NCI-H2171 (cell line): ENCODE measurements at regions not wholly inside any gene's neighbourhood (a gene's known extent, or its start where the extent isn't known, plus 50 kb on each side); places are given as distances from the start of the nearest gene placed in this dataset.

Experiments used
- DNase-seq: peaks from one replicate; lab custom pipeline; 2025; lab: John Stamatoyannopoulos, UW

DNA sequence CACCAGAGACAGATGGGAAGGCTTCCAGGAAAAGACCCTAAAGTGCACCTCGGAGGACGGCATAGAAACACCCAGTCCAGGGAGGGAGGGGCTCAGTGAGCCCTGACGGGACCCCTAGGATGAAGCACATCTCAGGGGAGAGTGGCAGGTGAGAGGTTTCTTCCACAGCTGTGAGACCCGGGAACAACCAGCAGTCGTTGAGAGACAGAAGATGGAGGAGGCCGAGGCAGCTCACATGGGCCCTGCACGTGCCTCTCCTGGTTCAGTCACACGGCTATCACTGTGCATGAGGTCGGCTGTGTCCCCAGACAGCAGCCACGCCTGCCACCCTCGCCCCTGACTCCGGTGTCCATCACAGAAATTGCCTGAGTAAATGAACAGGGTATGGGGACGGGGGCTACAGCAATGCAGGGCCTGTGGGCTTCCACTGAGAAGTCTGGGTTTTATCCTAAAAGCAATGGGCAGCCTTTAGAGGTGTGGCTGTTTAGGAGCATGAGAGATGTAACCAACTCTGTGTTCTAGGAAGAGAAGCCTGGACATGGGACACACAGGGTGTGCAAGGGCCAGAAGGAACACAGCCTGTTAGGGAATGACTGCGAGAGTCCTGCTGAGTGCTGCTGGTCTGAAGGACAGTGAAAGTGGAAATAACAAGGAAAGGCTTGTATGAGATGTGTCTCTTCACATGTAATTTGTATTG is 102.0 kb downstream of the TMEM18 start:
- DNase-seq = no peak

GRCh38 chr2:573805-574392 is 103.3 kb downstream of the TMEM18 start:
- DNase-seq = no peak

DNA sequence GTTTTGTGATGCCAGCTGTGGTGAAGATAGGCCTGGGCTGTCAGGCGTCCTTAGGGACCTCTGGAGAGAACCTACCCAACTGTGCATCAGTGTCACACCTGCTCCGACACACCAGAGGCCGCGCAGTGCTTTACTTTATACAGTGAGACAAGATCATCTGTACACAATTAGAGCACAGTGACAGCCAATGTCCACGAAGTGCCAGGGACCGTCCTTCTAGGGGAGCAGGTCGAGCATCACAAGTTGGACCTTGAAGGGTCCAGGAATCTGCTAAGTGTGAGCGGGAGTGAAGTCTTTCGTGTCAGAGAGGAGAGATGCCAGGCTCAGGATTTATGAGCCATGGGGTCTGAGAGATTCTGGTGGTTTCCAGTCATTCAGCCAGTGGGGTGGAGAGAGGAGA is 104.2 kb downstream of the TMEM18 start:
- DNase-seq = no peak

DNA sequence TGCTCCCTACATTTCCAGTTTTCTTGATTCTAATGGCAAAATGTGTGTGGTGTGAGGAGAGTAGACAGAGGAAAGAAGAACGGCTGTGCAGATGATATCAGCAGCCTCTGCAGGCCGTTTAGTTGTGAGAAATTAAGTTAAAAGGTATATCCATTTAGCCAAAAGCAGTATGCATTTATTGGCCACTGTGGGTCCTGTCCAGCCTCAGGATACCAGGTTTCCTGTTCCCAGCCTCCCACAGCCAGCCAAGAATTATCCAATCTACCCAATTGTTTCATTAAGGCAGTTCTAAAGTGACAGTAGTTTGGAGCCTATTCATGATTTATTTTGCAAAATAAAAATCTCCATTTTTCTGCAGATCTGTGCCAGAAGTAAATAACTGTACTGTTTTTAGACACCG is 107.5 kb downstream of the TMEM18 start:
- DNase-seq = no peak

- DNase-seq = no peak
Measured at GRCh38 chr2:568639-569235, 108.5 kb downstream of the TMEM18 start.

DNA sequence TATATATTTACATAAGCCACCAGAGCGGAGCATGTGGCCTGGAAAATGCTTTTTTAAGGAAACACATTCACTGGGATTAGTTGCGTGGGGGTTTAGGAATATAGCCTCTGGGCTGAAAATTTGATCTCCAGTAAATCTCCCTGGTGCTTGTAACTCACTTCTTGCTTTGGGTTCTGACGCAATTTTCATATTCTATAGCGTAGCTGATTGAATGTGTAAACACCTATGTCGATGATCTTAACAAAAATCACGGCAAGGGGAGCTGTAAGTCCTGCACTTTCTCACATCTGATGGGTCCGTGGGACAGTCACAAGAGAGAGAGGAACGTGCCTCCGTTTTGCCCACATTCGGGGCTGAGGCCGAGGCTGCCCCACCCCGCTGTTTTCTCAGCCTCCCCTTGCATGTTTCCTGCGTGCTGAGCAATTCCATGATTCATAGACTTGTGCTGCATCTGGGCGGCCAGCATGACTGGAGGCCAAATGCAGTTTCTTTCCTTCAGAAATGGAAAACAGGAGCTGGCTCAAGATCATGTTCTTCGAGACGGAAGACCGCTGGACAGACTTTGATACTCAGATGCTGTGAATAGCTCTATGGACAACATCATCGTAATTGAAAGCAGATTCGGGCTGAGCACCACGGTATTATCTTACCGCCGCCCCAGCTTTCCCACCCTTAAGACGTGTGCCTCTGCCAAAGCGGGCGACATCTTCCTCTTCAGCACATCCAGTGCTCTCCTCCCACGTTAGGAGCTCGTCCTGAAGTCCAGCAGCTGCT is 109.2 kb downstream of the TMEM18 start:
- no peak for DNase-seq

DNA sequence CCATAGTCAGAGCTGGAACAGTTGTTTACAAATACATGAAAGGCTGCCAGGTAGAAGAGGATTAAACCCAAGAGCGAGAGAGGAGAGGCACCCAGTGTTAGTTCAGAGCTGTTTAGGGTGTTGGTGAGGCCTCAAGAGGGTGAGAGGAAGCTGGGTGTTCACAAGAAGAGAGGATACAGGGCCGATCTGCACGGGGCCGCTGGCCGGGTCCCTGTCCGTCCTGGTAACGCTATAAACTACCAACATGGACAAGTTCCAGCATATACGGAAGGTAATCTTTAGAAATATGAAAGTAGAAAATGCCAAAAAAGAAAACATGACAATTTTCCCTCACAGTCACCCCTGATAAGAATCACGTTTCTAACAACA is 109.7 kb downstream of the TMEM18 start:
- DNase-seq = no peak

GRCh38 chr2:566379-567313 is 110.6 kb downstream of the TMEM18 start:
- no peak for DNase-seq

DNA sequence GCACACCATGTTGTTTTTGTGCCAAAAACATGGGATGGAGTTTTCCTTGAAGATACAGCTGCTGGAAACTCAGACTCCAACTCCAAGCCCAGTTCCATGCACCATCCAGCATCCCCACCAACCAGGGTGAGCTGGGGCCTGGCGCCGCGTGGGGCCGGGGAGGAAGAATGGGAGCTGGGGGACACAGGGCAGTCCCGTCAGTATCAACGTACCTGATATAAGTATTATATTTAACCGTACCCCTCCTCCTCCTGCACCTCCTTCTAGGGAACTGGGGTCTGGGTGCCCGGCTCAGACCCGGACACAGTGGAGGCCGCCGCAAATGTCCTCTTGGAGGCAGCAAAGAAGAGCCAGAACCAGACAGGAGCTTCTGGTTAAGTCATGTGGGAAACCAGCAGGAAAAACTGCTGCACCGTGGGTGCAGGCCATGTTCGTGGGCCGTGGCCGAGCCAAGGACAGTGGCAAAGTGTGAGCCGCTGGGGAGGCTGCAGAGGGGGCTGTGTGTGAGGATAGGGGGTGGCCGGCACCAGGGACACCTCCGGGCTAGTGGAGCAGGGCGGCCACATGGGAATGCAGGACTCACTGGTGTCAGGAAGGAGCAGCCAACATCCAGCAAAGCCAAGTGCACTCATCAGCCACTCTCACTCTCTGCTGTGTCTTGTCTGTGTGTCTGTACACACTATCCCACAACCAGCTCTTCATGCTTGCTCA is 112.6 kb downstream of the TMEM18 start:
- DNase-seq = no peak

DNA sequence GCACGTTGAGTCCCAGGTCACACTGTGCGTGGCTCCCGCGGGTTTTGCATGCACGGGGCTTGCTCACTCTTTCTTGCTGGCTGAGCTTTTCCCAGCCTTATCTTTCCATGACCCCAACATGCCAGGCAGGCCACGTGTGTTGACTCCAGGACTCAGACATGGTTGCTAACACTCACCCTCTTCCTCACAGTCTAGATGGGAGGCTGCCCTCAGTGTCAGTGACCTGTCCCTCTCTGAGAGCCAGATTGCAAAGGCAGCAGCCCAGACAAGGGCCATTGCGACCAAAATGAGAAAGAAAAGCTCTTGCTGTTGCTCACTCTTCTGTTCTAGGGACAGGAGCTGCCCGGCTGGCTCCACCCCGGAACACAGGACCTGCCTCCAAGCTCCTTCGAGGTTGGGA is 113.7 kb downstream of the TMEM18 start:
- DNase-seq = no peak

DNA sequence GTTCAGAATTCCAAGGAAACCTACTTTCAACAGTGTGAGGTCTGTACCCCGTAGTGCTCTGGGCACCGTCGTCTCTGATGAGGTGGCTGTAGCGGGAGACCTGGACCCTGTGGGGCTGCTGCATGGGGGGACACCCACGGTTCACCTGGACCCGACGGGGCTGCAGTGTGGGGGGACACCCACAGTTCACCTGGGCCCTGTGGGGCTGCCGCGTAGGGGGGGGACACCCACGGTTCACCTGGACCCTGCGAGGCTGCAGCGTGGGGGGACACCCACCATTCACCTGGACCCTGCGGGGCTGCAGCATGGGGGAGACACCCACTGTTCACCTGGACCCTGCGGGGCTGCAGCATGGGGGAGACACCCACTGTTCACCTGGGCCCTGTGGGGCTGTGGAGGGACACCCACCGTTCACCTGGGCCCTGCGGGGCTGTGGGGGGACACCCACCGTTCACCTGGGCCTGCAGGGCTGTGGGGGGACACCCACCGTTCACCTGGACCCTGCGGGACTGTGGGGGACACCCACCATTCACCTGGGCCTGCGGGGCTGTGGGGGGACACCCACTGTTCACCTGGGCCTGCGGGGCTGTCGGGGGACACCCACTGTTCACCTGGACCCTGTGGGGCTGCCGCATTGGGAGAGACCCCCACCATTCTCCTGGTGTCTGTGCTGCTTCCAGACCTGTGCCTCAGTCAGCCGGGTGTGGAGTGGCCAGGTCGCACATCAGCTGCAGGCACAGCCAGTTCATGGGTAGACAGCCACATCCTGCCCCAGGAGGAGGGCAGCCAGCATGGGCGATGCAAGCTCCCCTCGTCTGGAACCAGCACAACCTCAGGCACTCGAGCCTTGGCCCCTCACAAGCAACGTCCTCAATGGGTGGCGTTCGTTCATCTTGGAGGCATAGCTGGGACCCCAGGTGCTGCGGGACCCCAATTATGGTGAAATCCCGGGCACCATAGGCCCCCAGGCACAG is 114.5 kb downstream of the TMEM18 start:
- DNase-seq = no peak

DNA sequence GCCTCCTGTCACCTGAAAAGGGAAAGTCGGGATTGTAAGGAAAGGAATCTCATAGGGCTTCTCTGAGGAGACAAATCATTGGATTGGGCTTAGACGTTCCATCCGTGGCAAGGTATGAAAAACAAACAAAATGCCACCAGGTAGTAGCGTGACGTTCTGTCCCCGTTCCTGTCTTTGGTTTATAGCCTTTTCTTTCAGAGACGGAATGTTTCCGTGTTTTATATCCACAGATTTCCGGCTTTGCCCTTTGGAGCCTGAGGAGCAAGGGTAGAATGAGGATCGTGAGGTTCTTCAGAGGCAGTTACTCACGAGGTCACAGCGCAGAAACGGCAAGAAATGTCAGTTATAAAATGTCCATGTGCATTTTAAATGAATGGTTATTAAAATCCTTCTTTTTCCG is 118.3 kb downstream of the TMEM18 start:
- DNase-seq = no peak

DNA sequence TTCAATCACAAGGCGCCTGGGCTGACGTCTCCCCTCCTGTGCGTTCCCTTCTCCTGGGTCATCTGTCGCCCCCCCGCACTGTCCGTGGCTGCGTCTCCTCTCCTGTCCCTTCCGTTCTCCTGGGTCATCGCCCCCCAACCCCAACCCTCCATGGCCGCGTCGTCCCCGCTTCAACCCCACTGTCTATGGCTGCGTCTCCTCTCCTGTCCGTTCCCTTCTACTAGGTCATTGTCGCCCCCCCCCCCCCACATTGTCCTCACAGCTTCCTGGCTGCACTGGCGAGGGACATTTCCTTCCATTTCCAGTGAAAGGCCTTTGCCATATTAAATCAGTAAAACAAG is 118.9 kb downstream of the TMEM18 start:
- DNase-seq = no peak

DNA sequence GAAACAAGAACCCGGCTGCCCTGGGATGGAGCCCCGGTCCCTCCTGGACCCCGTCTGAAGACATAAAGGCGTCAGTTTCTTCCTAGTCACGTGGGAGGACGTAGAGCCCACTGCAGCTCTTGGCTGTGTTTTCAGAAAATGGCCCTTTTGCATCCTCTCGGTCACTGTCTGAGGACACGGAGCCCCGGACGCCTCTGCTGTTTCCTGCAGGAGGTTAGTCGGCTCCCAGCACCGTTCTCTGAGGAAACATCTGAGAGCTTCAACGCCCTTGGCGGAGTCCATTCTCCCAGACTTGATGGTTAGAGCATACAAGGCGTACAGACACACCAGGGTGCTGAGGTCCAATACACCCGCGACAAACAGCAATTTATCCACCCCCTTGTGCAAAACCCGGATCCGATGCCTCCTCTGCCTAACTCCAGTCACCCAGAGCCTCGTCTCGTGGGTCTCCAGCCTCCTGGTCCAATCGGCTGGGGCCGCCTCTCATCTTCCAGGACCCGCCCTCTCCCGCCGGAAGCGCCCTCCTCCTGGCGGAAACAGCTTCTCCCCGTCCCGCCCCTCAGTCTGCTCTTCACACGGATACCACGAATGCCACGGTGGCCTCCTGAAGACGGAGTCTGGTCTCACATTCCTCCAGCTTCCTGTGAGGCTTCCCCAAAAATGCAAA is 119.4 kb downstream of the TMEM18 start:
- no peak for DNase-seq

DNA sequence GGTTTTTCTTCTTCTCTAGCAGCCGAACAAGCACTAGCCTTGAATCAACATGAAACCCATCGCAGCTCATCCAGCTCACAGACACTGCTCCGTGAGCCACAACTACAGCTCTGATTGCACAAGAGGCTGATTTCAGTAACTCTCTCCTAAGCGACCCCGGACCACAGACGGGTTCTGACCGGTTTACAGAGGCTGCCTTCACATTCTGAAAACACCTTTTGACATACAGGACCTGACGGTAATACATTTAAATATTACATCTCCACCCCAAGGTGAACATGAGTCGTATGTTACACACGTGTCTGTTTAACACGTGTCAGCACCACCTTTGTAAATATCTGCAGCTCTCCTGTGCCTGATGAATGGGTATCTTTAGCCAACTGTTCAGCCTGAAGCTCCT is 120.7 kb downstream of the TMEM18 start:
- no peak for DNase-seq

DNA sequence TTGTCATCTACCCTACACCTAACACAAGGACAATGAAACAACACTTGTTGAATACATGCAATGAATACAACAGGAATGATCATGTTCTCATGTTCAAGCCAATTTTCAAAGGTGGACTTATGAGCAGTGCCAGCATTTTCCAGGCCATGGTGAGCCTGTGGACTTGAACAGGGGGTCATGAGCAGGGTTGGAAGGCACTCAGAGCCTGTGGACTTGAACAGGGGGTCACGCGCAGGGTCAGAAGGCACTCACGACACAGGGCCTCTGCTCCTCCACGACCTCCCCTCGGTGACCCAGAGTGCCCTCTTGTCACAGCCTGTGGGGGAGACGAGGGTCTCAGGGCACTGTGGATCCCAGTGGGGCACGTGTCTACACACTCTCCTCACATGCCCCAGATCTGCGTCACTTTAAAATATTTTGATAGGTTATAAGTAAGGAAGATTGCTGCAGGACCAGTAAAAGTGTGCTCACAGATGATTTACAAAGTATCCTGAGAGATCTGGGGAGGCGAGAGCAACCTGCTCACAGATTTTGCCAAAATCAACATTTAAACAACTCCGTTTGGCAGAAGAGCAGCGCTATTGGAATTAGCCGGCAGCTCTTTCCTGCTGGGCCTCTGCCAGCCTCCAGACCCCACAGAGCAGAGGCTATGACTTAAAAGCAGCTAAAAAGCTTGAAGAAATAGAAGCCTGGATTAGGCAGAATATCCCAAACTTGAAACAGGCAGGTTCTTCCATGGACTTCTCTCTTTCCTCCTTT is 121.9 kb downstream of the TMEM18 start:
- DNase-seq = no peak

DNA sequence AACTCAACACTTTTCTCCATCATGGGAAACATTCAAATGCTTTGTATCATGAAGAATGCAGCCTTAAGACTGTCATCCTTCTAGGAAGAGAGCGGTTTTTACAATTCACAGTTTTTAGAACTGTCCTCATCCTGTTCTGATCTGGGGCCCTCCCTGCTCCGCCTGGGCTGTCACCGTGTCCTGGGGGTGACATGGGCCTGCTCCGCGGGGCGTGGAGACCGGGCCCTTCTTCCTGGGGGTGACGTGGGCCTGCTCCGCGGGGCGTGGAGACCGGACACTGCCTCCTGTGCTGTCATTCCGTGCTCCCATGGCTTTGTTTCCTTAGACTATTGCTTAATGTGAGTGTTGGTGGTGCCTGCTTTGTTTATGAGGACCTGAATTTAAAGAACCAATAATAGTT is 122.8 kb downstream of the TMEM18 start:
- no peak for DNase-seq

DNA sequence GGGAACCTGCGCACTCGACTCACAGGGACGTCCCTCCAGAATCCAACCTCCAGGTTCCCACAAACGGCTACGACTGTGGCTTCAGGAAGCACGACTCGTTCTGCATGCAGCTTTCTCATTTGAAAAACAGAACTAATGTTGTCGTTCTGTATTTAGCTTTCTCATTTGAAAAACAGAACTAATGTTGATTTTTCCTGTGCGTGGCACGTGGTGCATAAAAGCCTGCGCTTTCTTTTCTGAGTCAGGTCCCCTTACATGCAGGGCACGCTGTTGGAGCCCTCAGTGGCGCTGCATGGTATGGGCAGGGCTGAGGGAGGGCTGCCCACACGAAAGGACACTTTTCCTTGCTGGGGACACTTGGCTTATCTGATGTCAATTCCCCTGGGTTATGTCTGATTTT is 124.3 kb downstream of the TMEM18 start:
- no peak for DNase-seq

GRCh38 chr2:551621-552020 is 125.6 kb downstream of the TMEM18 start:
- DNase-seq = no peak
